HCT116 (cell line): ENCODE measurements at regions not wholly inside any gene's neighbourhood (a gene's known extent, or its start where the extent isn't known, plus 50 kb on each side); places are given as distances from the start of the nearest gene placed in this dataset.

Source experiments
- ATAC-seq: fragments of 200-7000 bp; cut with Tn5 transposase; 2 replicates; pipeline ENCODE4 v1.9.1; 2020; ENCODE audit warnings: mild to moderate bottlenecking, moderate library complexity
- BruUV-seq: library from RNA; stranded (reverse); fragments of 400-500 nt; replicated peaks from 2 replicates; lab custom pipeline; 2021; lab: Mats Ljungman, UMichigan
- CTCF ChIA-PET: fragments of 300-600 bp; sonication (Branson Sonifier 250); formaldehyde crosslinking; loops from one replicate; lab custom pipeline; 2021; ENCODE audit warnings: antibody characterized with exemption; lab: Charles Lee
- POLR2A ChIA-PET: fragments of 300-600, 350-600 bp; sonication (Branson Sonifier 250); formaldehyde crosslinking; loops from one replicate; lab custom pipeline; 2021; ENCODE audit warnings: antibody characterized with exemption; lab: Charles Lee
- RAD21 ChIA-PET, 2 experiments: fragments of 300-600 bp; sonication (Branson Sonifier 250); formaldehyde crosslinking; loops; one replicate each; lab custom pipeline; 2023; ENCODE audit warnings: low total read pairs in 2 of 2; ENCODE audit not compliant: uncharacterized antibody in 2 of 2, unreplicated experiment in 2 of 2, low non-redundant PET in 1 of 2; lab: Charles Lee
- DNase-seq: peaks from one replicate; pipeline ENCODE4 v3.0.0-alpha.2; 2010; ENCODE audit warnings: low read depth, low spot score
- H2AFZ ChIP-seq: fragments of 200-600 bp; shearing (Covaris generic), sonication (generic); 2 replicates; pipeline ENCODE4 v1.6.1; 2017; ENCODE audit warnings: low read depth, mixed run types, mixed read lengths, antibody characterized with exemption, low read length; ENCODE audit not compliant: poor library complexity, severe bottlenecking
- H3K27ac ChIP-seq: 2 replicates; pipeline ENCODE4 v1.5.1; 2012; ENCODE audit warnings: low read depth, low read length
- H3K27me3 ChIP-seq: fragments of 200-600 bp; sonication (generic); 2 replicates; pipeline ENCODE4 v1.6.1; 2016; ENCODE audit warnings: mixed run types, low read length, mixed read lengths; ENCODE audit not compliant: insufficient read depth
- H3K36me3 ChIP-seq, 2 experiments: fragments of 200-500 bp in 1 of 2; fragments of 200-600 bp in 1 of 2; sonication (Bioruptor generic) in 1 of 2; sonication (generic) in 1 of 2; 2 replicates each; pipeline versions ENCODE4 v1.5.1 to v1.6.1; 2014 to 2016; ENCODE audit warnings: low read length in 2 of 2, inconsistent platforms in 1 of 2, mixed read lengths in 1 of 2, mixed run types in 1 of 2; ENCODE audit not compliant: insufficient read depth in 2 of 2, control insufficient read depth in 1 of 2
- H3K4me1 ChIP-seq, 2 experiments: fragments of 200-600 bp in 1 of 2; sonication (generic) in 1 of 2; 2 replicates each; pipeline versions ENCODE4 v1.5.1 to v1.6.1; 2012 to 2017; ENCODE audit warnings: low read length in 2 of 2, inconsistent platforms in 1 of 2, mild to moderate bottlenecking in 1 of 2, mixed read lengths in 1 of 2, mixed run types in 1 of 2, moderate library complexity in 1 of 2; ENCODE audit not compliant: insufficient read depth in 2 of 2, control insufficient read depth in 1 of 2
- H3K4me2 ChIP-seq: fragments of 200-600 bp; sonication (generic); 2 replicates; pipeline ENCODE4 v1.6.1; 2017; ENCODE audit warnings: mixed run types, low read length, mixed read lengths
- H3K4me3 ChIP-seq, 2 experiments: fragments of 200-600 bp in 1 of 2; sonication (generic) in 1 of 2; replicated peaks in 1 of 2; 2 replicates each; pipeline ENCODE4 v1.5.1; 2011 to 2016; ENCODE audit warnings: low read length in 2 of 2, control low read depth in 1 of 2, low read depth in 1 of 2, mild to moderate bottlenecking in 1 of 2, mixed read lengths in 1 of 2, mixed run types in 1 of 2
- H3K79me2 ChIP-seq: fragments of 200-600 bp; sonication (generic); 2 replicates; pipeline ENCODE4 v1.6.1; 2017; ENCODE audit warnings: mild to moderate bottlenecking, mixed run types, low read length, moderate library complexity, mixed read lengths; ENCODE audit not compliant: insufficient read depth
- H3K9ac ChIP-seq: fragments of 200-600 bp; sonication (generic); 2 replicates; pipeline ENCODE4 v1.6.1; 2016; ENCODE audit warnings: low read length, mixed read lengths
- H3K9me2 ChIP-seq: fragments of 200-600 bp; sonication (generic), shearing (Covaris generic); 2 replicates; pipeline ENCODE4 v1.6.1; 2017; ENCODE audit warnings: mixed run types, mild to moderate bottlenecking, moderate library complexity; ENCODE audit not compliant: insufficient read depth
- H3K9me3 ChIP-seq, 2 experiments: fragments of 200-500 bp in 1 of 2; fragments of 200-600 bp in 1 of 2; sonication (Bioruptor generic) in 1 of 2; sonication (generic) in 1 of 2; 2 replicates each; pipeline ENCODE4 v1.6.1; 2014 to 2017; ENCODE audit warnings: low read length in 2 of 2, mixed read lengths in 2 of 2, inconsistent platforms in 1 of 2, low read depth in 1 of 2, mild to moderate bottlenecking in 1 of 2, mixed run types in 1 of 2, moderate library complexity in 1 of 2; ENCODE audit not compliant: control insufficient read depth in 1 of 2, insufficient read depth in 1 of 2
- H4K20me1 ChIP-seq: fragments of 200-600 bp; sonication (generic), shearing (Covaris generic); 2 replicates; pipeline ENCODE4 v1.6.1; 2017; ENCODE audit warnings: mixed run types, mild to moderate bottlenecking, moderate library complexity; ENCODE audit not compliant: insufficient read depth
- CTCF ChIP-seq, 3 experiments: fragments of 200-600 bp in 1 of 3; sonication (generic) in 1 of 3; IDR thresholded peaks in 2 of 3; conservative IDR thresholded peaks in 1 of 3; 2 replicates each; pipeline ENCODE4 v1.5.1; 2012 to 2017; ENCODE audit warnings: low read depth in 2 of 3, low read length in 2 of 3, antibody characterized with exemption in 1 of 3, borderline replicate concordance in 1 of 3, control low read depth in 1 of 3, mild to moderate bottlenecking in 1 of 3, mixed read lengths in 1 of 3, mixed run types in 1 of 3, moderate library complexity in 1 of 3; ENCODE audit not compliant: insufficient read depth in 1 of 3
- ELF1 ChIP-seq: IDR thresholded peaks from 2 replicates; pipeline ENCODE4 v1.6.1; 2012; ENCODE audit warnings: low read depth, borderline replicate concordance
- EZH2phosphoT487 ChIP-seq: fragments of 200-600 bp; IDR thresholded peaks from 2 replicates; pipeline ENCODE4 v1.6.1; 2018; ENCODE audit warnings: antibody characterized with exemption, borderline replicate concordance
- FOSL1 ChIP-seq: IDR thresholded peaks from 2 replicates; pipeline ENCODE4 v1.6.1; 2012; ENCODE audit warnings: low read depth
- JUND ChIP-seq: IDR thresholded peaks from 2 replicates; pipeline ENCODE4 v1.6.1; 2012
- RAD21 ChIP-seq: IDR thresholded peaks from 2 replicates; pipeline ENCODE4 v1.6.1; 2012; ENCODE audit warnings: low read depth, mild to moderate bottlenecking
- REST ChIP-seq: IDR thresholded peaks from 2 replicates; pipeline ENCODE4 v1.6.1; 2012; ENCODE audit warnings: low read depth
- SIN3A ChIP-seq: IDR thresholded peaks from 2 replicates; pipeline ENCODE4 v1.6.1; 2012; ENCODE audit warnings: low read depth
- TCF7L2 ChIP-seq: IDR thresholded peaks from 2 replicates; pipeline ENCODE4 v1.7.0; 2011; ENCODE audit warnings: borderline replicate concordance, inconsistent platforms; ENCODE audit not compliant: insufficient read depth, insufficient read length; ENCODE audit errors: extremely low read depth
- YY1 ChIP-seq: IDR thresholded peaks from 2 replicates; pipeline ENCODE4 v1.6.1; 2011; ENCODE audit warnings: low read length, low read depth, moderate library complexity, mild to moderate bottlenecking; ENCODE audit not compliant: insufficient replicate concordance; ENCODE audit errors: extremely low read depth
- ZBTB33 ChIP-seq: IDR thresholded peaks from 2 replicates; pipeline ENCODE4 v1.6.1; 2011; ENCODE audit warnings: mild to moderate bottlenecking, low read length, moderate library complexity; ENCODE audit not compliant: insufficient replicate concordance; ENCODE audit errors: extremely low read depth
- ZNF274 ChIP-seq: fragments of 200-500 bp; sonication (Bioruptor generic); IDR thresholded peaks from 2 replicates; pipeline ENCODE4 v1.6.1; 2014; ENCODE audit warnings: mild to moderate bottlenecking, low read depth, low read length, inconsistent platforms
- intact Hi-C: fragments of 100-400 bp; cut with micrococcal nuclease; formaldehyde crosslinking; loops from 2 replicates; pipeline ENCODE4 v1.10.0; 2022

- RAD21 ChIA-PET, result no interaction called here
- Histone ChIP-seq H3K36me3 (no peaks in the 10 kb centered on the region), H3K79me2 (no peaks in the 10 kb centered on the region), H4K20me1 (no peaks in the 10 kb centered on the region), H3K9me2 (no peaks in the 10 kb centered on the region), H3K4me2 (no peak overlapping the region), H3K27me3 (no peaks in the 10 kb centered on the region), H2AFZ (no peak overlapping the region), H3K27ac (no peak overlapping the region), H3K9me3 (no peaks in the 10 kb centered on the region)
- no peak for ATAC-seq
- TF ChIP-seq JUND (no peak), ELF1 (no peak)
- TF ChIP-seq, all 23 proteins: peak for 0
- intact Hi-C loops, result no loop called here
- BruUV-seq, result no TSS peak
- DNase-seq, result no peak
- Histone ChIP-seq H3K4me3 (no peak overlapping the region), H3K4me1 (no peaks in the 10 kb centered on the region), H3K9ac (no peak overlapping the region)
- CTCF ChIA-PET, result no interaction called here
- POLR2A ChIA-PET, result no interaction called here
These were observed 203.7 kb downstream of the RMST start for GRCh38 chr12:97666263-97666662.

- no peaks in the 10 kb centered on the region for H3K36me3 ChIP-seq
- no TSS peak for BruUV-seq
- no peaks in the 10 kb centered on the region for H3K79me2 ChIP-seq
- H3K27me3 ChIP-seq, result no peaks in the 10 kb centered on the region
- CTCF ChIA-PET, result no interaction called here
- DNase-seq (no peak), ATAC-seq (no peak)
- H3K9me3 ChIP-seq, result no peaks in the 10 kb centered on the region
- H3K4me3 ChIP-seq, result no peak overlapping the region
- H3K27ac ChIP-seq, result no peak overlapping the region
- intact Hi-C loops, result no loop called here
- POLR2A ChIA-PET, result no interaction called here
- no peaks in the 10 kb centered on the region for H3K9me2 ChIP-seq
- RAD21 ChIA-PET, result no interaction called here
- no peak overlapping the region for H3K9ac ChIP-seq
- no peaks in the 10 kb centered on the region for H4K20me1 ChIP-seq
- H3K4me2 ChIP-seq, result no peak overlapping the region
- H3K4me1 ChIP-seq, result no peaks in the 10 kb centered on the region
- H2AFZ ChIP-seq, result no peak overlapping the region
- TF ChIP-seq FOSL1 (no peak), EZH2phosphoT487 (no peak), SIN3A (no peak), RAD21 (no peak), REST (no peak), TCF7L2 (no peak), JUND (no peak), YY1 (no peak), CTCF (IDR thresholded peaks at IDR 0.05 in 2 of 3, conservative IDR thresholded peaks at IDR 0.05 in 1 of 3; ENCODE audit: borderline replicate concordance in 1 of 3, insufficient read depth in 1 of 3, low read depth in 2 of 3, low read length in 2 of 3) (no peak), ZBTB33 (no peak), ZNF274 (no peak)
These were observed 210.3 kb downstream of the RMST start for GRCh38 chr12:97672870-97673269.
